Endodermal cell (in vitro differentiated cells): ENCODE measurements at regions not wholly inside any gene's neighbourhood (a gene's known extent, or its start where the extent isn't known, plus 50 kb on each side); places are given as distances from the start of the nearest gene placed in this dataset.

Experiments
- DNase-seq: peaks from one replicate; pipeline ENCODE4 v3.0.0-alpha.2; 2017
- H3K27ac ChIP-seq: 2 replicates; pipeline ENCODE4 v1.5.1; 2013; ENCODE audit warnings: mild to moderate bottlenecking, low read depth, low read length, moderate library complexity
- H3K27me3 ChIP-seq: 2 replicates; pipeline ENCODE4 v1.6.1; 2013; ENCODE audit warnings: mild to moderate bottlenecking, low read length, moderate library complexity; ENCODE audit not compliant: insufficient read depth, control insufficient read depth, poor library complexity, severe bottlenecking
- H3K36me3 ChIP-seq: 2 replicates; pipeline ENCODE4 v1.7.0; 2013; ENCODE audit warnings: mild to moderate bottlenecking, low read length, moderate library complexity; ENCODE audit not compliant: control insufficient read depth, insufficient read depth
- H3K4me1 ChIP-seq: one replicate; pipeline ENCODE4 v1.7.0; 2013; ENCODE audit warnings: low read length; ENCODE audit not compliant: control insufficient read depth, insufficient read depth
- H3K4me3 ChIP-seq: 2 replicates; pipeline ENCODE4 v1.5.1; 2013; ENCODE audit warnings: mild to moderate bottlenecking, low read length, moderate library complexity
- H3K9ac ChIP-seq: 2 replicates; pipeline ENCODE4 v1.6.1; 2013; ENCODE audit warnings: mild to moderate bottlenecking, low read length, moderate library complexity; ENCODE audit not compliant: poor library complexity, severe bottlenecking; ENCODE audit errors: extremely low read depth
- H3K9me3 ChIP-seq: 2 replicates; pipeline ENCODE4 v1.6.1; 2013; ENCODE audit warnings: mild to moderate bottlenecking, low read length, moderate library complexity; ENCODE audit not compliant: control insufficient read depth
- H3K27ac Mint-ChIP-seq: 2 replicates; pipeline ENCODE4 v1.8.0; 2020; ENCODE audit warnings: mixed read lengths
- H3K27me3 Mint-ChIP-seq: 2 replicates; pipeline ENCODE4 v1.8.0; 2021; ENCODE audit warnings: mild to moderate bottlenecking, mixed read lengths; ENCODE audit not compliant: insufficient read depth
- H3K36me3 Mint-ChIP-seq: 2 replicates; pipeline ENCODE4 v1.8.0; 2020; ENCODE audit warnings: low read depth, mixed read lengths
- H3K4me1 Mint-ChIP-seq: 2 replicates; pipeline ENCODE4 v1.8.0; 2020; ENCODE audit warnings: mixed read lengths
- H3K4me3 Mint-ChIP-seq: 2 replicates; pipeline ENCODE4 v1.8.0; 2020; ENCODE audit warnings: mild to moderate bottlenecking, moderate library complexity, mixed read lengths
- H3K9me3 Mint-ChIP-seq: 2 replicates; pipeline ENCODE4 v1.8.0; 2020; ENCODE audit warnings: mild to moderate bottlenecking, mixed read lengths
- WGBS, 2 experiments: methylation state at CpG; one replicate each; pipeline versions ENCODE4 v1.1.5 to v1.1.7; 2013; ENCODE audit warnings: missing lambda C conversion rate in 2 of 2, mixed read lengths in 1 of 2; ENCODE audit not compliant: insufficient coverage in 1 of 2, insufficient read length in 1 of 2; 5-methylcytosine and 5-hydroxymethylcytosine counted together
- TF ChIP-seq, protein P1 (sequence below): fragments of 200-600 bp; sonication (generic); conservative IDR thresholded peaks from 2 replicates; pipeline ENCODE4 v1.5.0; 2021; ENCODE audit warnings: antibody characterized with exemption, mild to moderate bottlenecking

DNA sequence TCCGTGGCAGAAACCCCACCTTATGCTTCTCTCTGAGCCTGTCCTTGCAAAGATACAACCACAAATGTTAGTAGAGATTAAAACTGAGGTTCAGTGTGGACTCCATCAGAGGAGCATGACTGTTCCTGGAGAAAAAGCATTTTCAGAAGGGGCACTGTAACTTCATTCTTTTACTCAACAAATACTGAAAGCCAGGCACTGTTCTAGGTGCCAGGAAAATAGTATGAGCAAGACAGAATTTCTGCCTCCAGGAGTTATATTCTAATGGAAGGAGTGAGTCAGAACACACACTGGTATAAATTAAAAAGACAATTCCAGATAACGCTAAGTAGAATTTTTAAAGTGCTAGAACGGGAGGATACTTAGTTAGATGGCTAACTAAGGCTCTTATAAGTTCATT is 251.4 kb upstream of the GAS1 start:
- H3K4me1 ChIP-seq, result peaks cover 4% of the 10 kb centered on the region
- H3K27me3 ChIP-seq, result peaks cover 16% of the 10 kb centered on the region
- TF ChIP-seq, protein P1, sequence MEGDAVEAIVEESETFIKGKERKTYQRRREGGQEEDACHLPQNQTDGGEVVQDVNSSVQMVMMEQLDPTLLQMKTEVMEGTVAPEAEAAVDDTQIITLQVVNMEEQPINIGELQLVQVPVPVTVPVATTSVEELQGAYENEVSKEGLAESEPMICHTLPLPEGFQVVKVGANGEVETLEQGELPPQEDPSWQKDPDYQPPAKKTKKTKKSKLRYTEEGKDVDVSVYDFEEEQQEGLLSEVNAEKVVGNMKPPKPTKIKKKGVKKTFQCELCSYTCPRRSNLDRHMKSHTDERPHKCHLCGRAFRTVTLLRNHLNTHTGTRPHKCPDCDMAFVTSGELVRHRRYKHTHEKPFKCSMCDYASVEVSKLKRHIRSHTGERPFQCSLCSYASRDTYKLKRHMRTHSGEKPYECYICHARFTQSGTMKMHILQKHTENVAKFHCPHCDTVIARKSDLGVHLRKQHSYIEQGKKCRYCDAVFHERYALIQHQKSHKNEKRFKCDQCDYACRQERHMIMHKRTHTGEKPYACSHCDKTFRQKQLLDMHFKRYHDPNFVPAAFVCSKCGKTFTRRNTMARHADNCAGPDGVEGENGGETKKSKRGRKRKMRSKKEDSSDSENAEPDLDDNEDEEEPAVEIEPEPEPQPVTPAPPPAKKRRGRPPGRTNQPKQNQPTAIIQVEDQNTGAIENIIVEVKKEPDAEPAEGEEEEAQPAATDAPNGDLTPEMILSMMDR, result no peak
- H3K9me3 ChIP-seq, result no peaks in the 10 kb centered on the region
- Mint-ChIP-seq H3K4me1 (peaks cover 25% of the 10 kb centered on the region), H3K9me3 (no peaks in the 10 kb centered on the region), H3K36me3 (no peaks in the 10 kb centered on the region), H3K27ac (no peak overlapping the region), H3K4me3 (no peak overlapping the region), H3K27me3 (peaks cover 33% of the 10 kb centered on the region)
- no peak overlapping the region for H3K9ac ChIP-seq
- no peak overlapping the region for H3K27ac ChIP-seq
- no peak for DNase-seq
- H3K4me3 ChIP-seq, result no peak overlapping the region
- no peaks in the 10 kb centered on the region for H3K36me3 ChIP-seq
- WGBS, 2 experiments, result 86 to 87% methylated on average over 3 of the region's 3 CpGs

DNA sequence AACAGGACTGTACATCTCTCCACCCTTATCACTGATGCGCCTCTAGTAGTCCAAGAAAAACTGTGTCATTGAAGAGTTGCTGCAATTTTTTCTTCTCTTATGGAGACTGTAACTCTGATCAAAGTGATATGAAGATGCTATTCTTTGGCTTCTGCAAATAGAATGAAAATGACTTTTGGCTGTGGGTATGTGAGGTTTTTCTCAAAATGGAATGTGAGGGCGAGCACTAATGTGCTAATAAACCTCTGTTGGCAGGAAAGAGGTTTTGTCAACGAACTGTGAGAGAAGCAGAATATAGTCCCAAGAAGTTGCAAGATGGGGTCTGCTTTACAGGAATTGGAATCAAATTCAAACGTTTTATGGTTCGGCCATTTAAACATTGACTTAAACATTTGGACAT is 252.0 kb upstream of the GAS1 start:
- H3K4me1 Mint-ChIP-seq, result peaks cover 25% of the 10 kb centered on the region
- peaks cover 33% of the 10 kb centered on the region for H3K27me3 Mint-ChIP-seq
- H3K9me3 ChIP-seq, result no peaks in the 10 kb centered on the region
- H3K4me3 Mint-ChIP-seq, result no peak overlapping the region
- no peak for DNase-seq
- no peak overlapping the region for H3K27ac ChIP-seq
- H3K4me1 ChIP-seq, result peaks cover 4% of the 10 kb centered on the region
- TF ChIP-seq, protein P1, result no peak
- WGBS, 2 experiments, result 86 to 96% methylated on average over 5 of the region's 5 CpGs
- no peaks in the 10 kb centered on the region for H3K36me3 ChIP-seq
- H3K9me3 Mint-ChIP-seq, result no peaks in the 10 kb centered on the region
- H3K27me3 ChIP-seq, result peaks cover 16% of the 10 kb centered on the region
- H3K4me3 ChIP-seq, result no peak overlapping the region
- no peak overlapping the region for H3K9ac ChIP-seq
- no peaks in the 10 kb centered on the region for H3K36me3 Mint-ChIP-seq
- no peak overlapping the region for H3K27ac Mint-ChIP-seq

- WGBS, 2 experiments, result 38 to 59% methylated on average over 3 to 4 of the region's 4 CpGs
These were observed 252.5 kb upstream of the GAS1 start for GRCh38 chr9:87199782-87200181.

More at GRCh38 chr9:87199782-87200181, 252.5 kb upstream of the GAS1 start:
- TF ChIP-seq, protein P1, result no peak
- Histone ChIP-seq H3K9ac (no peak overlapping the region), H3K4me3 (no peak overlapping the region), H3K27me3 (peaks cover 16% of the 10 kb centered on the region), H3K36me3 (no peaks in the 10 kb centered on the region), H3K9me3 (no peaks in the 10 kb centered on the region), H3K27ac (no peak overlapping the region), H3K4me1 (peaks cover 4% of the 10 kb centered on the region)
- Mint-ChIP-seq H3K27me3 (peaks cover 33% of the 10 kb centered on the region), H3K4me3 (no peak overlapping the region), H3K9me3 (no peaks in the 10 kb centered on the region), H3K36me3 (no peaks in the 10 kb centered on the region), H3K27ac (no peak overlapping the region), H3K4me1 (peaks cover 25% of the 10 kb centered on the region)
- no peak for DNase-seq
